ENCODE measurements at regions not wholly inside any gene's neighbourhood (a gene's known extent, or its start where the extent isn't known, plus 50 kb on each side); places are given as distances from the start of the nearest gene placed in this dataset.

- H4K20me1 ChIP-seq (ENCODE audit: insufficient read depth, low read length), result no peaks in the 10 kb centered on the region
Measured at GRCh38 chr3:194973366-194974000, 287.8 kb downstream of the FAM43A start.

More at GRCh38 chr3:194973366-194974000, 287.8 kb downstream of the FAM43A start:
- no peak for DNase-seq
- Histone ChIP-seq H3K4me1 (ENCODE audit: control insufficient read depth, insufficient read depth, low read length) (no peaks in the 10 kb centered on the region), H3K56ac (ENCODE audit: extremely low read depth, insufficient read depth, low read length) (no peak overlapping the region), H3K27me3 (ENCODE audit: control insufficient read depth, insufficient read depth, low read length) (peaks cover 29% of the 10 kb centered on the region), H3K14ac (replicated peaks; ENCODE audit: low read depth, low read length) (no peak overlapping the region), H2BK5ac (ENCODE audit: low read depth, low read length, poor library complexity, severe bottlenecking) (no peak overlapping the region), H3K9ac (ENCODE audit: low read depth, low read length) (no peak overlapping the region), H4K91ac (ENCODE audit: insufficient read depth, low read depth, low read length) (no peak overlapping the region), H3K9me3 (ENCODE audit: control insufficient read depth, insufficient read depth, low read length) (no peaks in the 10 kb centered on the region; the same call in 1 of the 2 replicates), H2BK20ac (ENCODE audit: low read depth, low read length) (no peak overlapping the region), H3K23ac (ENCODE audit: low read depth, low read length) (no peak overlapping the region), H3K79me1 (ENCODE audit: low read depth in 1 of 2, low read length in 2 of 2) (no peaks in the 10 kb centered on the region), H3K36me3 (ENCODE audit: control insufficient read depth, insufficient read depth, low read length) (no peaks in the 10 kb centered on the region), H2BK15ac (ENCODE audit: low read depth, low read length) (no peak overlapping the region), H3K9me1 (ENCODE audit: insufficient read depth, low read length) (no peaks in the 10 kb centered on the region), H4K5ac (ENCODE audit: low read depth, low read length) (no peak overlapping the region), H4K8ac (ENCODE audit: low read depth in 2 of 2, low read length in 2 of 2) (no peak overlapping the region), H3K4me2 (ENCODE audit: low read depth, low read length) (no peak overlapping the region), H2BK120ac (ENCODE audit: low read depth, low read length) (no peak overlapping the region), H3K18ac (ENCODE audit: low read depth, low read length) (no peak overlapping the region), H2AK5ac (ENCODE audit: low read depth, low read length) (no peak overlapping the region), H3K4me3 (ENCODE audit: insufficient read depth, low read depth, low read length) (no peak overlapping the region), H2AK9ac (replicated peaks; ENCODE audit: low read depth, low read length, poor library complexity) (no peak overlapping the region), H3K27ac (ENCODE audit: insufficient read depth, low read length) (no peak overlapping the region), H3K4ac (ENCODE audit: low read depth, low read length) (no peak overlapping the region), H2AFZ (replicated peaks; ENCODE audit: low read length, poor library complexity) (no peak overlapping the region)
- dilution Hi-C loops (cut with HindIII; ENCODE audit: low sequenced_read_pairs, unreplicated experiment), result no loop called here
- WGBS, 2 experiments (ENCODE audit: extremely low coverage in 2 of 2, insufficient read length in 1 of 2), result 65% methylated on average over 8 of the region's 12 CpGs; no CpG with 5 or more reads in 1 of the 2 experiments
- in situ Hi-C loops (cut with MboI; ENCODE audit: low sequenced_read_pairs), result no loop called here
- TF ChIP-seq CTCF (conservative IDR thresholded peaks at IDR 0.05; ENCODE audit: low read depth, low read length) (no peak), MAFK (IDR thresholded peaks at IDR 0.05; ENCODE audit: low read depth, low read length) (no peak), CHD1 (IDR thresholded peaks at IDR 0.05; ENCODE audit: low read depth, low read length) (no peak), CEBPB (IDR thresholded peaks at IDR 0.05; ENCODE audit: low read depth, low read length) (no peak), ELK1 (IDR thresholded peaks at IDR 0.05; ENCODE audit: borderline replicate concordance, low read depth, low read length) (no peak), NFE2L2 (IDR thresholded peaks at IDR 0.05; ENCODE audit: low read depth, low read length) (no peak), BHLHE40 (IDR thresholded peaks at IDR 0.05; ENCODE audit: low read depth, low read length) (no peak), USF2 (IDR thresholded peaks at IDR 0.05; ENCODE audit: low read depth, low read length) (no peak), MXI1 (IDR thresholded peaks at IDR 0.05; ENCODE audit: borderline replicate concordance, low read depth, low read length) (no peak), RAD21 (IDR thresholded peaks at IDR 0.05; ENCODE audit: low read length) (no peak), MAZ (IDR thresholded peaks at IDR 0.05; ENCODE audit: borderline replicate concordance, low read depth, low read length) (no peak), FOS (IDR thresholded peaks at IDR 0.05; ENCODE audit: low read depth, low read length) (no peak), POLR2A (IDR thresholded peaks at IDR 0.05; ENCODE audit: low read depth, low read length) (no peak), RCOR1 (IDR thresholded peaks at IDR 0.05; ENCODE audit: insufficient replicate concordance, low read length) (no peak)
- no peak for ATAC-seq (ENCODE audit: low read depth)
- intact Hi-C loops (cut with micrococcal nuclease), result loop anchor here (2.0 kb wide), 1 partner anchor 73 kb away; no protein-coding TSS in a partner anchor
- ChIA-PET POLR2A (ENCODE audit: unreplicated experiment) (no interaction called here), CTCF (no interaction called here)
- BruUV-seq (replicated peaks), result no TSS peak

Data from IMR-90 (cell line).